Liver (tissue), 3 donors: ENCODE measurements at regions not wholly inside any gene's neighbourhood (a gene's known extent, or its start where the extent isn't known, plus 50 kb on each side); places are given as distances from the start of the nearest gene placed in this dataset.

Source experiments
- ATF3 ChIP-seq: IDR thresholded peaks from 2 replicates; pipeline ENCODE4 v1.6.1; 2016; ENCODE audit warnings: antibody characterized with exemption
- CTCF ChIP-seq: fragments of 150-350 bp; IDR thresholded peaks from 2 replicates; pipeline ENCODE4 v1.5.1; 2017; ENCODE audit warnings: improper control_type of control experiment, low read depth, low read length; ENCODE audit not compliant: missing input control
- EGR1 ChIP-seq, 2 donors: IDR thresholded peaks; 2 replicates each; pipeline ENCODE4 v1.6.1; 2016 to 2018; ENCODE audit warnings: antibody characterized with exemption in 2 of 2, low read depth in 2 of 2
- FOXA1 ChIP-seq: IDR thresholded peaks from 2 replicates; pipeline ENCODE4 v1.6.1; 2016; ENCODE audit warnings: antibody characterized with exemption
- FOXA2 ChIP-seq: IDR thresholded peaks from 2 replicates; pipeline ENCODE4 v1.6.1; 2016; ENCODE audit warnings: antibody characterized with exemption
- HNF4A ChIP-seq, 2 donors: conservative IDR thresholded peaks; 2 replicates each; pipeline ENCODE4 v1.6.1; 2016; ENCODE audit warnings: antibody characterized with exemption in 2 of 2, mild to moderate bottlenecking in 2 of 2
- JUND ChIP-seq, 2 donors: IDR thresholded peaks; 2 replicates each; pipeline ENCODE4 v1.6.1; 2016; ENCODE audit warnings: antibody characterized with exemption in 2 of 2
- RAD21 ChIP-seq, 2 donors: IDR thresholded peaks; 2 replicates each; pipeline ENCODE4 v1.6.1; 2016; ENCODE audit warnings: antibody characterized with exemption in 2 of 2, mild to moderate bottlenecking in 2 of 2
- REST ChIP-seq: IDR thresholded peaks from 2 replicates; pipeline ENCODE4 v1.6.1; 2016; ENCODE audit warnings: antibody characterized with exemption, mild to moderate bottlenecking
- TAF1 ChIP-seq: conservative IDR thresholded peaks from 2 replicates; pipeline ENCODE4 v1.6.1; 2016; ENCODE audit warnings: antibody characterized with exemption, mild to moderate bottlenecking
- YY1 ChIP-seq: IDR thresholded peaks from 2 replicates; pipeline ENCODE4 v1.6.1; 2016; ENCODE audit warnings: antibody characterized with exemption, mild to moderate bottlenecking
- ZBTB33 ChIP-seq: IDR thresholded peaks from 2 replicates; pipeline ENCODE4 v1.6.1; 2016; ENCODE audit warnings: antibody characterized with exemption
- donor health status: healthy.
- donor health status: healthy.

- TF ChIP-seq CTCF (no peak), RAD21 (IDR thresholded peaks at IDR 0.05) (no peak), TAF1 (no peak), HNF4A (conservative IDR thresholded peaks at IDR 0.05) (no peak), FOXA1 (no peak), REST (no peak), ZBTB33 (no peak), ATF3 (no peak), YY1 (no peak), FOXA2 (no peak), EGR1 (IDR thresholded peaks at IDR 0.05; ENCODE audit: low read depth in 2 of 2) (no peak), JUND (IDR thresholded peaks at IDR 0.05) (no peak)
Measured at GRCh38 chr6:28720357-28721231, 194.9 kb downstream of the GPX5 start.
